Skeletal muscle cell (primary cell): ENCODE measurements at regions not wholly inside any gene's neighbourhood (a gene's known extent, or its start where the extent isn't known, plus 50 kb on each side); places are given as distances from the start of the nearest gene placed in this dataset.

ENCODE experiments used
- DNase-seq: peaks from one replicate; pipeline ENCODE4 v3.0.0-alpha.2; 2010; ENCODE audit warnings: low read depth
- H3K4me3 ChIP-seq: 2 replicates; pipeline ENCODE4 v1.5.1; 2011; ENCODE audit warnings: low read depth, mild to moderate bottlenecking, control low read depth, low read length, moderate library complexity

GRCh38 chr2:6031200-6031867 lies 339.1 kb downstream of the SOX11 start:
- no peak for DNase-seq
- no peak overlapping the region for H3K4me3 ChIP-seq

DNA sequence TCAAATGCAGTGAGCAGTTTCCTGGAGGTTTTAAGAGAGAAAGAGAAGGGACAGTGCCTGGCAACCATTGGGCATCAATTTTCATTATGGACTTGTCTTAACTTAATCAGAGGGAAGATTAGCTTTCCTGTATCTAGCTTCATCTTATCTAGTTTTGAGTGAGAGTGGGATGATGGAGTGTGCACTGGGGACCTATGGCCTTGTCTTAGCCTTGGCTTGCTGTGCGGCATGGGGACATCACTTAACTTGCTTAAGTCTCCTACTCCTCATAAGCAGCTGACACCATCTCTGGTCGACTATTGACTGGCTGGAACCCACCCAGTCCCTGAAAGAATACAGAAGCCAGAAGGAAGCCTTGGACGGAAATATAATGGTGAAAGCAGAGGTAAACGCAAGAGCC lies 344.0 kb downstream of the SOX11 start:
- no peak overlapping the region for H3K4me3 ChIP-seq
- DNase-seq, result no peak

DNA sequence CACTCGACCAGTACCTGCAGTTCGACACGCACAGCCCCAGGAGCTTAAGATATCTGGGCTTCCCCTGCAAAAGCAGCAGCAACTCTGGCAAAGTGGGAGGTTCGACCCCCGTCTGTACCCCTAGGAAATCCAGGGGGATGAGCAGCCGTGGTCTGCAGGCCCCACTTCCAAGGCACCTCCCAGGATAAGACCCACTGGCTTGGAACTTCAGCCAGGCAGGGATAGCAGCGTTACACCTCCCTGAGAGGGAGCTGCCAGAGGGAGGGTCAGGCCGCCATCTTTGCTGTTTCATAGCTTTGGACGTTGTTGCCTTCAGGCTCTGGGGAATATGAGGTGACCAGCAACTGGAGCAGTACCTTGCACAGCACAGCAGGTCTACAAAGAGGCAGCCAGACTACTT lies 351.1 kb downstream of the SOX11 start:
- H3K4me3 ChIP-seq, result no peak overlapping the region
- no peak for DNase-seq

DNA sequence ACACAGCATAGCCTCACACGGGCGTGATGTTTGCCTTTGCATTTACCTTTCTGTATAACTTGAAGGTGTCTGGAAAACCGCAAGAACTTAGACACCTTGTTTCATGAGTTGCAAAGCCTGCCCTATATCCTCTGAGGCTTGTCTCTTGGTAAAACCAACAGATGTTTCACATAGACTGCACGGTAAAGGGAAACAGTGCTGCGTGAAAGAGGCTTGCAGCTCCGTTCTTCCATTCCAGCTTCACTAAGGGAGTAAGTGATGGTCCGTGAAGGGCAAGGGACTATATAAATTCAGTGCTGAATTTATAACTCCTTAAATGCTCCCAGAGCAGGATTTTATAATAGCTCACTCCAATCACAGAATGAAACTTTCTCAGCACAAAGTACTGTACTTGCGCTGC lies 360.5 kb downstream of the SOX11 start:
- H3K4me3 ChIP-seq, result no peak overlapping the region
- DNase-seq, result no peak

DNA sequence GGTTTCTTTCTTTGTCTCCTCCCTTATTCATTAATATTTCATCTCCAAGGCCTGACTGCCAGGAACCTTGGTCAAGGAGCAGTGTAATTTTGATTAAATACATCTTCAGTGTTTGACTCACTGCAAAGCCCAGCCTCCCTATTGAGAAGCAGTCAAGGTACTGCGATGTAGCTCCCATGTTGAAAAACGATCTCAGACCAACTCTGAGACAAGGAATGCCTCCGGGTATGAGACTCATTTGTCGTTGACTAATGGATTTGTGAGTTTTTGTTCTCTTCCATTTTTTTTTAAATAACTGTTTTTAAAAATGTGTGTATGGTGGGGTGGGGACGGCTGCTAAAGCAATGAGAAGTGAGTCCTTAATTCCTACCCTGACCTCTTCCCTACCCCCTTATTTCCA lies 361.6 kb downstream of the SOX11 start:
- H3K4me3 ChIP-seq, result no peak overlapping the region
- DNase-seq, result no peak

GRCh38 chr2:6054161-6054671 lies 362.0 kb downstream of the SOX11 start:
- DNase-seq, result no peak

DNA sequence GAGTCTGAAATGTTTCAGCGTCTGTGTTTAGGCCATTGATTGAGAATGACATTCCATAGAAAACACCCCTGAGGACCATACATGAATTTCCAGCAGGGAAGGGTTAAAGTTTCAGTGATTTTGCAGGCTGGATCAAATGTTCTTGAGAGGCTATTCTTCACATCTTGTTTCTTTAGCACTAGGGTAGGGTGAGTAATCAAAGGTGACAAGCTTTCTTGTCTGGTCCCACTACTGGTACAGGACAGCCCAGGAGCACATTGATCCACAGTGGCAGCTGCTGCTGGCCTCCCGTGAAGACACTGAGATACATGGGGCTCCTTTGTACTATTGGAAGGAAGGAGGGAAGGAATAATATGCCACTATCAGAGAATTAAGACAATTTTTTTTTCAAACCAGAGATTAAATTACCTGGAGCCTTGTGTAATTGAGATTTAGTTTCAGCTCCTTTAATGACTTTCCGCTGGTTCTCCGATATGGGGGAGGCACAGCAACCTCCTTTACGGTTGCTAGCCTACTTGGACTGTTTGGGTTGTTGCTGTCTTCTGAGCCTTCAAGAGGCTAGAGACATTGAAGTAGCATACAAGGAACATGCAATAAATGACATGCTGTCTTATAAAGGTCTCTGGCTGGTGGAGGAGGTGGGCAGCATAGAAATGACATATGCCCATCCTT lies 368.9 kb downstream of the SOX11 start:
- H3K4me3 ChIP-seq, result no peak overlapping the region
- no peak for DNase-seq

More at GRCh38 chr2:6054161-6054671, 362.0 kb downstream of the SOX11 start:
- no peak overlapping the region for H3K4me3 ChIP-seq

DNA sequence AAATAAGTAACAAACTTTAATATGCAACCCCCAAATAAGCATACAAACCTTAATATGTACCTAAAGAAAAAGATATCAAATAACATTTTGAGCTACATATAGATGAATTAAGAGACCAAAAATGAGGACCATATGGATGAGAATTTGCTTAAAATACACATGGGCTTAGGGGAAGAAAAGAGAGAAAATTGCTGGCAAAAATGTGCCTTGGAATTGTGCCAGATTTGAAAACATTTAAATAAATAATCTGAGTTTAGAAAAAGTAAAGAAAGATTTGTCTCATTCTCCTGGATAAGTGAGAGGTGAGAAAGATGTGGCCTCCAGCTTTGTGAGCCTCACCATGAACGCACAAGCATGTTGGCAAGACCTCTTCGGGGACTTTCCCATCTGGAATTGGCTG lies 372.6 kb downstream of the SOX11 start:
- H3K4me3 ChIP-seq, result no peak overlapping the region
- no peak for DNase-seq

GRCh38 chr2:6065703-6066102 lies 373.5 kb downstream of the SOX11 start:
- no peak overlapping the region for H3K4me3 ChIP-seq
- DNase-seq, result no peak

DNA sequence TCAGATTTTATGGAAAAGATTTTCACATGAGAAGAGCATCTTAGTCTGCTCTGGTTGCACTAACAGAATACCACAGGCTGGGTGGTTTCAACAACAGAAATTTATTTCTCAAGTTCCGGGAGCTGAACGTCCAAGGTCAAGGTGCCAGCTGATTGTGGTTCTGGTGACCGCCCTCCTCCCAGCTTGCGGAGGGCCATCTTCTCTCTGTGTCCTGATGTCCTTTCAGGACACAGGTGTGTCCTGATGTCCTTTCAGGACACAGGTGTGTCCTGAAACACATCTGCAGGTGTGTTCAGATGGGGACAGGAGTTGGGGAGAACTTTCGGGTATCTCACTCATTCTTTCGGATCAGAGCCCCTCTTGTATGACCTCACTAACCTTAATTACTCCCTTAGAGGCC lies 374.9 kb downstream of the SOX11 start:
- no peak for DNase-seq
- no peak overlapping the region for H3K4me3 ChIP-seq

DNA sequence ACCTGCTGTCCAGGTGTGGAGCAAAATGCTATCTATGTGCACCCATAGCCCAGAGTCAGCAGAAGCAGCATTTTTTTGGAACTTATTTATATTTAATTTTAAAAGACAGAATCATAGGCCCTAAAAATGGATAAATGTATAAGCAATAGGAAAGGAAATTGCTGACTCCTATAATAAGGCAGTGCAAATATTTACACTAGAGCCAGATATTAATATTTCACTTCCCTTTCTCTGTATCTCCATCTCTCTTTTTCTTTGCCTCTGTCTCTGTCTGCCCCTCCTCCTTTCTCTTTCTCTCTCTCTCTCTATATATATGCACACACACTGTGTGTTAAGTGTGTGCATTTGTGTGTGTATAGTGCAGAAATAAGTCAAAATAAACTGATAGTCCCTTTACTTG lies 375.6 kb downstream of the SOX11 start:
- H3K4me3 ChIP-seq, result no peak overlapping the region
- DNase-seq, result no peak

DNA sequence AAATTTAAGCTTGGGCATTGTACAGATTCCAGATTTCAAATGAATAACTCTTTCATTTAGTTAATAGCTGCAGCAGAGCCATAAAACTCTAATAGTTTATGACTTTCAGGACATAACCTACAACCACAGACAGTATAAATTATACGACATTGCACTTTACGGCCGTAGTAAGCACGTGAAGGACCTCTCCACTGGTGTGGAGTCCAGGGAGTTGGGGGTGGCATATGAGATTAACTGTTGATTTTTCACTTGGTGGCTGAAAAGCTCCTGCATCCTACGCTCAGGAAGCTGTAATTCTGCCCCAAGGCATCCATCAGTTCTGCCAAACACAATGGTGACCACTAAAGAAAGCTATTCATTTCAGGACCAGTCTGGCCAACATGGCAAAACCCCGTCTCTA lies 376.2 kb downstream of the SOX11 start:
- no peak for DNase-seq
- H3K4me3 ChIP-seq, result no peak overlapping the region

DNA sequence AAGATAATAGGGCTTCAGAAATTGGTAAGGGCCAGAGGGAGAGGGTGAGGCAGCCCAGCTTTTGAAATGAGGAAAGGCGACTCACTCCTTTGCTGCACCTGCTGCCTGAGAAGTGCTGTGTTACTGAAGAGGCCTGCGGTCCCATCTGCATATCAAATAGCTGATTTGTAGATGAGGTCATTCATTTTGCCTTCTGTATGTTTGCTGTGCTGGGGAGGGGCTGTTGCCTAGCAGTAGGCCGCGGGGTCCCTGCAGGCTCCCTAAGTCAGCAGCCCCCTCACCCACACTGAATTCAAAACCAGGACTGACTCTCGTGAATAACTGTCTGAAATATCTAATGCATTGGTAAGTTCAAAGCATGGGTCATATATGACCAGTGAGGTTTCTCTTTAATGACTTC lies 377.2 kb downstream of the SOX11 start:
- H3K4me3 ChIP-seq, result no peak overlapping the region
- DNase-seq, result no peak

- no peak overlapping the region for H3K4me3 ChIP-seq
- DNase-seq, result no peak
Observed at GRCh38 chr2:6071519-6071918, 379.3 kb downstream of the SOX11 start.

DNA sequence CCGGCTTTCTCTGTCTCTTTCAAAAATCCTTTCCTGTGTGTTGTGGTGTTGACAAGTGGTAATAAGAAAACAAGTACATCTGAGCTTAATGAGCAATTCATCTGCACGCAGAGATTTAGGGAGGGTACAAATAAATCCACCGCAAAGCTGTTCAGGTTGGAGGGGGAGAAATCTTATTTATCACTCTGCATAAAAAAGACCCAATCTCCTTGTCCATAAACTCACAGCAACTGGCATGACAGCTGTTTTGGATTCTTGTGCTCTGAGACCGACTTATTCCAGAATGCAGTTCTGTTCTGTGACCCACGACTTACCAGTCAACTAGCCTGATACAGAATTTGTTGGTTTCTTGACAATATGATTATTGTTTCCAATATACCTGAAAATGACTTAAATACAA lies 380.1 kb downstream of the SOX11 start:
- no peak overlapping the region for H3K4me3 ChIP-seq
- no peak for DNase-seq

DNA sequence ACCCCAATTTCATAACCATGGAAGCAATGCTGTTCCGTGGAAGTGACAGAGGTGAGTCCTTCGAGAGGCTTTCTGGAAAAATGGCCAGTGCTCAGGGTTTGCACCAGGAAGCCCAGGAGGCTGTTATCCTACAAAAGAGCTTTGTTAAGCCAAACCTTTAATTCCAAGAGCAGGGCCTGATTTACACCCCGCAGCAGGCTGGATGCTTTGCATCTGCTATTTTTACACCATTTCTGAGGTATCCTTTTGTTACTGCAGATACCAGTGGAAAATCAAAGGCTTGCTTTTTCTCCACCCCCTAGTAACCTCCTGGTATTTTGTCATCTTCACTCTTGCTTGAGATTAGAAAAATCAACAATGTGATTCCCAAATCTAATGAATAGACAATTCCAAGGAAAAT lies 380.6 kb downstream of the SOX11 start:
- no peak for DNase-seq
- H3K4me3 ChIP-seq, result no peak overlapping the region

DNA sequence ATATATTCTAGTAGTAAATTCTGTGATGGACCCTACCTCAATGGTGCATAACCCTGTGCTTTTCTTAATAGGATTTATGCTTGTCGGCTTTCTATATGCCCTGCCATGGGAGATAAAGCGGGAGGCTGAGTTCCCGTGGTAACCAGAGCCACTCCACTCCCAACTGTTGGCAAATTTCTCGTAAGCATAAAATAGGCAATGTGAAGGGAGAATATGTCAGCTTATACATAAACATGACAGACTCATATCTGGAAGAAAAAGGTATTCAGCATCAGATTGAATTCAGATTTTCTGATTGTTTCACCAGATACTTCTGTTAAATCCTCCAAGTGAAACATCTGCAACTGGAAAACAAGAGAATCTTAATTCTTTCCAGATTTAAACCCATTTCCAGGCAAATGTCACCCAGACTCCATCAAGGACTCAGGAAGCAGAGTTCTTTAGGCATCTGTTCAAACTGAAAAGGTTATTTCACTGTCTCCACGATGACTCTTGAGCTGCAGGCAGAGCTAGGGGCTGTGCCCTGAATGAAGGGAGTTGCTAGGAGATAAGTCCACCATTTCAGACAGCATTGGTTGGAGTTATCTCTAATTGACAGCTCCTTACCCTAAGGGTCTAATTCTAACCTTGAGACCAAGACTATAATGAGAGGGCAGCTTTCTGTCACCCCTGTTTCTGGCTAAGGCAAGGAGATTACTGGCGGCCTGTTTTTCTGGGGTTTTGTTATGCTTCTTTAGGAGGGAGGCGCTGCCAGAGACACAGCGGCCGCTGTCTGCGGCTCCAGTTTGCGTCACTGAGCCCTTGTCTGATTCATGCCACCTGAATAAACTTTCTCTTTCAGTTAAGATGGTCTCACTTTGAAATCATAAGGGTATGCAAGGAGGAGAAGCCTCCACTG lies 381.3 kb downstream of the SOX11 start:
- H3K4me3 ChIP-seq, result no peak overlapping the region
- DNase-seq, result peak; percentile 5

DNA sequence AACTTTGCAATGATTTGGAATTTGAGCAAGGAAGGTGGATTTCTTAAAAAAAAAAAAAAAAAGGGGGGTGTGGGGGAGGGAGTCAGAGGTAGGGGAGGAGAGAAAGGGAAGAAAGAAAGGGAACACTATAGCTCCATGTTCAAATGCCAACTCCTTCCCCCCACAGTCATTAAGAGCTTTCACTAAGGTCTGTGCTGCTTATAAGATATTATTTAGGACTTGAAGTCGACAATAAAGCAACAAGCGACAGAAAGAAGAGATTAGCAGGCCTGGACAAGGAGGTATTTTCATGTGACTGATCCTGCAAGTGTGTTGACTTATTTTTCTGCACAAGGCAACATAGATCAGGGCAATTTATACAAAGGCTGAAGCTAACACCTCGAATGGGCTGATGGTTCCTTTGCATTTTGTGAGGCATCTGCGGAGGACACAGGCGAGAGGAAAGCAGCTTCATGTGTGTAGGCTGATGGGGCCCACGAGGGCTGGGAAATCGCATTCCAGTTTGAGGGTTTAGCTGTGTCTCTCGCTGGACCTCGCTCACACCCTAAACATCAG lies 382.0 kb downstream of the SOX11 start:
- no peak overlapping the region for H3K4me3 ChIP-seq
- DNase-seq, result no peak

- no peak for DNase-seq
- no peak overlapping the region for H3K4me3 ChIP-seq
Observed at GRCh38 chr2:6077585-6077984, 385.4 kb downstream of the SOX11 start.

- H3K4me3 ChIP-seq, result no peak overlapping the region
- no peak for DNase-seq
Observed at GRCh38 chr2:6078414-6078813, 386.2 kb downstream of the SOX11 start.
